Stimulated activated naive CD8-positive, alpha-beta T cell treated with anti-CD3 and anti-CD28 coated beads, Interleukin-15, amount 100 ng/mL, for 72 hours (primary cell): ENCODE measurements at regions not wholly inside any gene's neighbourhood (a gene's known extent, or its start where the extent isn't known, plus 50 kb on each side); places are given as distances from the start of the nearest gene placed in this dataset.

Experiments used
- ATAC-seq: fragments of 150-1000 bp; cut with Tn5 transposase; 2 replicates; pipeline ENCODE4 v1.10.0; 2021; ENCODE audit warnings: mild to moderate bottlenecking, moderate library complexity
- DNase-seq, 2 donors: peaks; one replicate each; pipeline ENCODE4 v3.0.0; 2021 to 2022
- H3K27ac Mint-ChIP-seq, 2 donors: one replicate each; pipeline ENCODE4 v1.8.0; 2022; ENCODE audit warnings: mild to moderate bottlenecking in 2 of 2, mixed read lengths in 2 of 2, moderate library complexity in 2 of 2
- H3K27me3 Mint-ChIP-seq: one replicate; pipeline ENCODE4 v1.8.0; 2022; ENCODE audit warnings: mixed read lengths
- H3K4me1 Mint-ChIP-seq: one replicate; pipeline ENCODE4 v1.8.0; 2022; ENCODE audit warnings: mild to moderate bottlenecking, mixed read lengths
- H3K4me3 Mint-ChIP-seq, 2 donors: one replicate each; pipeline ENCODE4 v1.8.0; 2022; ENCODE audit warnings: mild to moderate bottlenecking in 2 of 2, mixed read lengths in 2 of 2, moderate library complexity in 1 of 2
- H3K9me3 Mint-ChIP-seq, 2 donors: one replicate each; pipeline ENCODE4 v1.8.0; 2022; ENCODE audit warnings: mixed read lengths in 2 of 2

DNA sequence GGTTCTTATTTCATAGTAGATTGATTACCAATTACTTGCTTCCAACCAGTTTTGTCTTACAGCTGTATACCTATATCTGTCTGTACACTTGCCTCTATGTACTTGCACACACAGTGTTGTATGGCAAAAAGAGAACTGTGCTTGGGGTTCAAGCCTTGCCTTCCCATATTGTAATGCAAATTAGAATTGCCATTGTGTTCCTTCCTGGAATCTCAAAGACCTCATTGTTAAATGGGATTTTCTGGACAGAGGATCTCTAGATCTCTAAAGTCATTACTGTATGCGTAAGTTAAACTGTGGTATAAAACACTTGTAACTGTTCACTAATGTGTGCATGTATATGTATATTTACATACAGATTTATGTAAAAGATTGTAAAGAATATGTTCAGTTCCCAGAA lies 428.8 kb downstream of the CAAP1 start:
- peaks cover 0 to 6% of the 10 kb centered on the region in 2 donors for H3K9me3 Mint-ChIP-seq
- no peak overlapping the region for H3K4me3 Mint-ChIP-seq
- ATAC-seq (no peak), DNase-seq (no peak)
- H3K27ac Mint-ChIP-seq, result no peak overlapping the region
- H3K4me1 Mint-ChIP-seq, result no peaks in the 10 kb centered on the region
- H3K27me3 Mint-ChIP-seq, result no peaks in the 10 kb centered on the region

DNA sequence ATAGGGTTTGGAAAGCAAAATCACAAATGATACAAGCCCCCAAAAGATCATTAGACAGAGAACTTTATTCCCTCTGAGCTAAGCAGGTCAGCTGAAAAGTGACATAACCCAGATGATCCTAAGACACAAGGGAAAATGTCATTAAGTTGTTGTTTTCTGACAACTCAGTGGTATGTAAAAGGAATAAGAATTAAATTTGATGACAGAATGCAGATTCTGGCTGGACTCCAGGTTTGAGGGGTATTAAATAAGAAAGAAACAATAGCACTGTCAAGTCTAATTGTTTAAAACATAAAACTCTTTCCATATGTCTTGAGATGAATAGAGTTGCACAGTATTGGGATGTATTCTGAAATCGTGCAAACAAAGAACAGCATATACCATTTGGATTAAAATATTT lies 429.9 kb downstream of the CAAP1 start:
- no peaks in the 10 kb centered on the region for H3K4me1 Mint-ChIP-seq
- no peaks in the 10 kb centered on the region for H3K9me3 Mint-ChIP-seq
- H3K27ac Mint-ChIP-seq, result no peak overlapping the region
- no peak overlapping the region for H3K4me3 Mint-ChIP-seq
- no peaks in the 10 kb centered on the region for H3K27me3 Mint-ChIP-seq
- DNase-seq (no peak), ATAC-seq (no peak)

DNA sequence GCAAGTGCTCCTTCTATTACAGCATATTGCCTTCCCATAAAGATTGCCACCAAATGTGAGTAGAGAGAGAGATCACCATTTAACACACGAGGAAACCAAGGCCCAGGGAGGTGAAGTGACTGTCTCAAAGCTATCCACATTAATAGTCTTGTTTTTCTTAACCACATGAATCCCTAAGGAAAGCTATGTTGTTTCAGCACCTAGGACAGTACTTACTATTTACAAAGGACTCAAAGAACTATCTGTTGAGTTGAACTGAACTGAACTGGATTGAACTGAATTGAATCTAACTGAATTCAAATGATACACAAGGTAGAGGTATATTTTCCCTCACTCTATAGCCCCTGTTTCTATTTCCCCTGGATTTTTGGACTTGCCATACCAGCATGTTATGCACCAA lies 430.4 kb downstream of the CAAP1 start:
- H3K27ac Mint-ChIP-seq, result no peak overlapping the region
- H3K9me3 Mint-ChIP-seq, result no peaks in the 10 kb centered on the region

DNA sequence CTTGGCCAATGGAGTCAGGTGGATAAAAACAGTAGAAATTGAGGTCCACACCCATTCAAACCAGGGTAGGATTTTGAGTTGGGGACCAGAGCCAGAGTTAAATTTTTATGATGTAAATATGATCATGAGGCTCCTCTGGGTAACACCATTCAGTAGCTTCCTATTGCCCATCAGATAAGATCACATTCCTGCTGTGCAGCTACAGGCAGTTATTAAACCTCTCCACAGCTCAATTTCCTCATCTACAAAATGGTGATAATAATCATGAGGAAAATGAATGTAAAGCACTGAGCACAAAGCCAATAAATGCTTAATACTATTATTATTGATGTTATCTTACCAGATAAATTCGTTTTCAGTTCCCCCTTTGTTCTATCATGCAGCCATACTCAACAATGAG lies 432.0 kb downstream of the CAAP1 start:
- H3K4me1 Mint-ChIP-seq, result no peaks in the 10 kb centered on the region
- H3K27ac Mint-ChIP-seq, result no peak overlapping the region
- no peak for DNase-seq
- H3K9me3 Mint-ChIP-seq, result no peaks in the 10 kb centered on the region
- no peak overlapping the region for H3K4me3 Mint-ChIP-seq
- H3K27me3 Mint-ChIP-seq, result no peaks in the 10 kb centered on the region
- ATAC-seq, result no peak

More for the DNA sequence above, 430.4 kb downstream of the CAAP1 start:
- Mint-ChIP-seq H3K27me3 (no peaks in the 10 kb centered on the region), H3K4me1 (no peaks in the 10 kb centered on the region), H3K4me3 (no peak overlapping the region)
- no peak for ATAC-seq
- no peak for DNase-seq

DNA sequence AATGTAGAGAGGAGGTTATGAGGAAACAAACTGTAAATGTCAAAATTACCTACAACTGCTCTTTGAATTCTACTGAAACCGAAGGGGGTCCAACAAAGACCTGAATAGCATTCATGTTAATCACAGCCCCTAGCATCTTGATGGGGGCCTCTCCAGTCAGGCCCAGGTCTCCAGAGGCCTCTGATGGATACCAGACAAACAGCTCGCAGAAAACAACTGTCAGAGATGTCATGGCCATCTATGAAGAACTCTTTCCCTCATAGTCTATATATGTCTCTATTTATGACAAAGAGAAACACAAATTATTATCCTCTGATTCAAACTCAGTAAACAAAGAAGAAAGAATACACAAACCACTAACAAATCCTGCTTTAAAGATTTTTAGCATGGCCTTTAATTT lies 432.6 kb downstream of the CAAP1 start:
- ATAC-seq (no peak), DNase-seq (no peak)
- no peaks in the 10 kb centered on the region for H3K27me3 Mint-ChIP-seq
- H3K4me3 Mint-ChIP-seq, result no peak overlapping the region
- no peak overlapping the region for H3K27ac Mint-ChIP-seq
- H3K9me3 Mint-ChIP-seq, result no peaks in the 10 kb centered on the region
- H3K4me1 Mint-ChIP-seq, result no peaks in the 10 kb centered on the region

DNA sequence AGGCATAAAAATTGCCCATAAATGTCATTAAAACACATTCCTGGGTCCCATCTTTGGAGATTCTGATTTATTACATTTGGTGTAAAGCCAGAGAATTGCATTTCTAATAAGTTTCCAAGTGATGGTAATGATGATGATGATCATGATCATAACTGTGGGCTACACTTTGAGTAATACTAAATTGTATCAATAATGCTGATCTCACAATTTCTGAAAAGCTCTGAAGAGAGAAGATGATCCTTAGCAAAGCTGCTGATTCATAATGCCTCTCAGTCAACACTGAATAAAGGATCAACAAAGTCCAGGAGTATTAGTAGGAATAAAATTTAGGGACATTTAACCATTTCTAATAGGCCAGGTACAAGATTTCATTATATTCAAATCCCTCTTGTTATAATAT lies 434.5 kb downstream of the CAAP1 start:
- H3K4me3 Mint-ChIP-seq, result no peak overlapping the region
- DNase-seq (no peak), ATAC-seq (no peak)
- H3K4me1 Mint-ChIP-seq, result no peaks in the 10 kb centered on the region
- no peaks in the 10 kb centered on the region for H3K27me3 Mint-ChIP-seq
- no peak overlapping the region for H3K27ac Mint-ChIP-seq
- no peaks in the 10 kb centered on the region for H3K9me3 Mint-ChIP-seq

DNA sequence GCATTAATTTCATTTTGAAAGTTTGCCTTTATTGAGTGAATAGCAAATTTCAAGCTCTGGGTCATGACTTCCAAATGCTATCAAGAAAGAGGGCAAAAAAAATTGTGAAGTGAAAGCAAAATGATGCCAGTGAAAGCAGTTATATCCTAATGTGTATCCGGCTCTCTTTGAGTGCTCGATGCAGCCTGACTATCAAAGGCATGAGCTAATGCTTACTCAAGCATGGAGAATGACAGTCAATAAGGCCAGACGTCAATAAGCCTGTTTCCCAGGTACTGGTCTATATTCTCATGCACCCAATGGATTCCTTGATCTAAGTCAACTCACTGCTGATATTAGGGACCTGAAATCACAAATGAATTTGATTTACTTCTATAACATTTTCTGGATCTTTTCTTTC lies 435.5 kb downstream of the CAAP1 start:
- Mint-ChIP-seq H3K4me3 (no peak overlapping the region), H3K27ac (no peak overlapping the region), H3K27me3 (no peaks in the 10 kb centered on the region), H3K4me1 (no peaks in the 10 kb centered on the region), H3K9me3 (peaks cover 0 to 5% of the 10 kb centered on the region in 2 donors)
- ATAC-seq, result no peak
- DNase-seq, result no peak

DNA sequence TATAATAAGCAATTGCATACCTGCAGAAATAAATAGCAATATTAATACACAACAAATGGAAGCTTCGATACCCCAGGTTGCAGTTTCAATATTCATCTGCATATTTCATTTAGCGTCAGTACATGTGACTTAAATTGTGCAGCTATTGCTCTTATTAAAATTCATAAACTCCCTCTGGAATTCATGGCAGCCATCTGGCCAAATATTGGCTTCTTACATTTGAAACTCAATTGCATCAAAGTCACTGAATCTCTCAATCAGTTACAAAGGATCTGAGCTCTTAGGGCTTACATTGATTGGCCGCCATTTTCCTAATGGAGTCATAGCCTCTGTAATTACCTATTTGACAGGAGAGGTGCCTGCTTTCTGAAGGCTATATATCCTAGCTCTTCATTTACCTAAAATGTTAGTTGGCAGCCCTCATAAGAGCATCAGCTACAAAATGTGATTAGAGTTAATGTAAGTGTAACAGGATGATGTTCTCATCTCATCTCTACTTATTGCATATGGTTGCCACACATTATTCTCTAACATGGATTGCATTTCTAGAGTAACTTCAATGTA lies 453.5 kb downstream of the CAAP1 start:
- DNase-seq, result no peak
- Mint-ChIP-seq H3K27me3 (no peaks in the 10 kb centered on the region), H3K4me3 (no peak overlapping the region), H3K27ac (no peak overlapping the region), H3K4me1 (no peaks in the 10 kb centered on the region), H3K9me3 (peaks cover 6 to 7% of the 10 kb centered on the region in 2 donors)
- no peak for ATAC-seq

DNA sequence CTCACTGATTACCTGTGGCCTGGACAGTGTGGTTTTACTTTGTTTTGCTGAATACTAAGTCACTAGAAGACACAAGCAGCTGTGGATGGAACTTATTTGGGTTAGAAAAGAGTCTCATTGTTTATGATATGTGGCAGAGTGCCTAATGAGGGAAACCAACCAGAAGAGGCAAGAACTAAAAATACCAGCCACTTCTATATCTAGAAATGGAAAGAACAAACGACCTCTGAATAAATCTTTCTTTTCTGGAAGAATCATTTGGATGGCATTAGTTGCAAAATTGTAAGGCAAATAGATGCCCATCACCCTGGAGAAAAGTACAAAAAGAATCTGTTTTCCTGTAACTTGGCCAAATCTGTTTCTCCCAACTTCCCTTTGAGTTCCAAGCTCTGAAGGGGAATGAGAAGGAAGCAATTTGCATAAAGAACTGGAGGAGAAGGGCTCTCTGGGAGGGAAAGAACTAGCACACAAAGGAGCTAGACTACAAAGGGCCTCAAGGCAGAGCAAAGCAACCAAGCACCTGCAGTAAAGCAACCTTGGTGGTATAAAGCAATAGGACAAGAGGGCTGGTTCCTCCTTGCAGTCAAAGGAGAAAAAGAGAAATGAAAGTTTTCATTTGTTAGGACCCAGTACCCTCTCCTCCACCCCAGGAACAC lies 455.4 kb downstream of the CAAP1 start:
- Mint-ChIP-seq H3K9me3 (peaks cover 6% of the 10 kb centered on the region in 2 donors), H3K27me3 (no peaks in the 10 kb centered on the region)

DNA sequence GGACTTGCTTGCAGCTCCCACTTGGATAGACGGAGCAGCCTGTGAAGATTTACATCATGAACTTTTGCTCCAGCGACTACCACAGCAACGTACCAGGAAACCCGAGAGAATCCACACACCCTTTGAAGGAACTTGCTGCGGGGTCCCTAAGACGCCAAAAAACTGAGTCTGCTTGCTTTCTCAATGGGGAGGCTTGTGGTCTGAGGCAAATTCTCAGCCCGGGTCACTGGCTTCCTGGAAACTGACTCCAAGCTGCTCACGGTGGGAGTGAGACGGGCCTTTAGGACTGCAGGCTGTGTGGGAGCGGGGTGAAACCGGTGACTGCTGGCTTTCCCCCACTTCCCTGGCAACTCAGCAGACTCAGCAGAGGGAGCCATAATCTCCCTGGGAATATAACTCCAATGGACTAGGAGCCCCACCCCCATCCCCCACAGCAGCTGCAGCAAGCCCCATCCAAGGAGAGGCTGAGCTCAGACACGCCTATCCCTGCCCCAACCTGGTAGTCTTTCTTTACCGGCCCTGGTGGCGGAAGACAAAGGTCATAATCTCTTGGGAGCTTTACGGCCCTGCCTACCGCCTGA lies 466.0 kb downstream of the CAAP1 start:
- Mint-ChIP-seq H3K27ac (no peak overlapping the region), H3K9me3 (peaks cover 7 to 13% of the 10 kb centered on the region in 2 donors), H3K4me1 (no peaks in the 10 kb centered on the region), H3K27me3 (no peaks in the 10 kb centered on the region), H3K4me3 (no peak overlapping the region)
- no peak for ATAC-seq
- DNase-seq, result no peak

More for the DNA sequence above, 455.4 kb downstream of the CAAP1 start:
- ATAC-seq (no peak), DNase-seq (no peak)
- no peaks in the 10 kb centered on the region for H3K4me1 Mint-ChIP-seq
- H3K4me3 Mint-ChIP-seq, result no peak overlapping the region
- H3K27ac Mint-ChIP-seq, result no peak overlapping the region

DNA sequence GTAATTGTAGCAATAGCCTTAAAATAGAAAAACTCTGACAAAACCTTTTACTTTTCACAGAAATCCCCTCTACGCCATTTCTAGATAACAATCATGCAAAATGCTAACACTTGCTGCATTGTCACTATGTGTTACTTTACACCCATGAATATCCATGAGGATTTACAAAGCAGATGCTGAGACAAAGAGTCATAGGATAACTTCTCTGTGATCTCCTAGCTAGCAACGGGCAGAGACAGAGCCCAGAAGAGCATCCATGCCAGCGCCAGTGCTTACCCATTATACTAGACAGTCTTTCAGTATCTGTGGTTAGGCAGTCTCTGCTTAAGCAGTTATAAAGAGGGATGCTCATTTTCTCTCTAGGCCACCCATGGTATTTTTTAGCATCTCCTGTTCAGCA lies 474.1 kb downstream of the CAAP1 start:
- H3K27me3 Mint-ChIP-seq, result no peaks in the 10 kb centered on the region
- DNase-seq, result no peak
- ATAC-seq, result no peak
- H3K4me1 Mint-ChIP-seq, result no peaks in the 10 kb centered on the region
- no peak overlapping the region for H3K4me3 Mint-ChIP-seq
- peaks cover 0 to 2% of the 10 kb centered on the region in 2 donors for H3K9me3 Mint-ChIP-seq
- H3K27ac Mint-ChIP-seq, result no peak overlapping the region

DNA sequence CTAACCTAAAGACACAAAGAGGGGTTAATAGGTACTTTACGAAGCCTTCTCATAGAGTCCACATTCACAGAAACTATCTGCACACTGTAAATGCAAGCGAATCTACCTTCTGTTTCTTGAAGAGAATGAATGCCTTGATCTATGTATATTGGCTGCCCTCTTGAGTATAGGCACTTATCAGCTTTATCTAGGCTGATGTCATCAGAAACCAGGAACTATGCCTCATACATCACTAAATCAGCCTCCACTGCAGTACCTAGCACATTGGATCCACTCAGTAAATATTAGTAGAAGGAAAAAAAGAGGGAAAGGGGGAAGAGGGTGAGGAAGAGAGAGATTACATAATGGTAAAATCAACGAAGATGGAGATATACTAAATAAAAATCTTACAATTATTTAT lies 477.1 kb downstream of the CAAP1 start:
- H3K27me3 Mint-ChIP-seq, result no peaks in the 10 kb centered on the region
- H3K9me3 Mint-ChIP-seq, result peaks cover 6 to 7% of the 10 kb centered on the region in 2 donors
- H3K4me3 Mint-ChIP-seq, result no peak overlapping the region
- no peak for DNase-seq
- no peak overlapping the region for H3K27ac Mint-ChIP-seq
- no peaks in the 10 kb centered on the region for H3K4me1 Mint-ChIP-seq
- ATAC-seq, result no peak

DNA sequence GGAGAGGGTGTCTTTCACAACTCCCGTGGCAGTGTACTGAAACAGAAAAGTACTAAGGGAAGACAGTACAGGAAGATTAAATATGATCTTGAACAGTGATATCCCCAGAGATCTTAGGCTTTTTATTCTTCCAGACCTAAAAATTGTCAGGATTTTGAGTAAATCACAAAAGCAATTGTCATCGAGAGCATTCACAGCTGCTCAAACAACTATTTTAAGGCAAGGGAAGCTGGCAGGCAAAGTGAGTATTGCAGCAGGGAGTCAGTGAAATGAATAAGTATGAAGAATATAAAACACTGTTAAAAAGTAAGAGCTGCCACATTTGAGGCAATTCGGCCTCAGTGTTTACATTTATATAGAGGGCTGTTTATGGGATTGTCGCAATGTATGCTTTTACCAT lies 479.0 kb downstream of the CAAP1 start:
- ATAC-seq, result no peak
- Mint-ChIP-seq H3K27ac (peak overlapping the region in 1 of 2 donors; percentile 42), H3K9me3 (peaks cover 7 to 21% of the 10 kb centered on the region in 2 donors), H3K4me3 (no peak overlapping the region), H3K27me3 (no peaks in the 10 kb centered on the region), H3K4me1 (no peaks in the 10 kb centered on the region)
- DNase-seq, result no peak

DNA sequence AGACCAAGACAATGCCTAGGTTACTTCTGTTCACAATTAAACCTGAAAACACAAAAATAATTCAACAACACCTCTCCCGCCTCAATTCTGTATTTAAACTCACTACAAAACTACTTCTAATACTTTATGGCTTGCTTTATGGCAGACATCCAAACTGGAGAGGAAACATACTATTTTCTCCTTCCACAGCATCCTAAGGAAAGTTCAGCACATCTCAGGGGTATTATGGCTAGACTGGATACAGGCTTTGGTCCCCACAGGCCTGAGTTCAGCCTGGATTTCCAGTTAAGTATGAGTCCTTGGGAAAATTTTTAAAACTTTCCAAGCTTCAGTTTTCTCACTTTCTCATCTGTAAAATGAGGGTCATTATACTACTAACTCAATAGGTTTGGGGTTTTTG lies 480.2 kb downstream of the CAAP1 start:
- DNase-seq (no peak), ATAC-seq (no peak)
- no peak overlapping the region for H3K27ac Mint-ChIP-seq
- H3K9me3 Mint-ChIP-seq, result peaks cover 7 to 28% of the 10 kb centered on the region in 2 donors
- H3K4me3 Mint-ChIP-seq, result no peak overlapping the region
- H3K4me1 Mint-ChIP-seq, result no peaks in the 10 kb centered on the region
- no peaks in the 10 kb centered on the region for H3K27me3 Mint-ChIP-seq

DNA sequence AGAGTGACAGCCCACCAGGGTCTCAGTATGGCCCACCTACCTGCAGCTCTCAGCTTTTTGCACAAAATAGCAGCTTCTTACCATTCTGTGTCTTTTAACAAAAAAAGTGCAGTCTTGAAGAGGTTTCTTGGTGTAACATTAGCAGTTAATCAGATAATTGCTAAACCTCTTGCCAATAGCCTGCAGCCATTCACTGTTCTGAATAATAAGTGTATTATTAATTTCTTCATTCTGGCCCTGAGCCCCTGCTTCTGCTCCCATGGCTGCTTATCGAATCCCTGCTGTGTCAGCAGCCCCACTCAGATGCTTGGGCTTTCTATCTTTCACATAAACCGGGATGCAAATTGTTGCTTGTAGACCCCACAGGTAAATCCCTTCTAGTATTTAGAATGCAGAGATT lies 485.9 kb downstream of the CAAP1 start:
- no peak overlapping the region for H3K4me3 Mint-ChIP-seq

DNA sequence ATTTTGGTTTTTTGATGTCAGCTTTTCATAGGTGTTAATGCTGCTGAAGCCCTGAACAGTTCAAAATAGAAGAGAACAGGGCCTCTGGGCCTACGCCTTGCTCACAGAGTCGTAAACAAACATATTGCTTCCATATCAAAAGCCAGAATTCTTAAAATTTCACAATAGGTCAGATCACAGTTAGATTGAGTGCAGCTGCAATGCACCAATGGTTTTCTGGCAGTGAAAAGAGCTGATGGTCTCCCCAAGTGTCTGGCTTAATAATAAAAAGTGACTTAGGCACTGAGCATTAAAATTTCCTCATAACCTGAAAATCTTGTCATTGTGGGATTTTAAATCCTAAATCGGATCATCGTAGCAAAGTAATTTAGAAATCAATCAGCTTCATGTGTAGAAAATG lies 493.0 kb downstream of the CAAP1 start:
- no peaks in the 10 kb centered on the region for H3K27me3 Mint-ChIP-seq
- no peak overlapping the region for H3K27ac Mint-ChIP-seq
- H3K9me3 Mint-ChIP-seq, result peaks cover 6 to 17% of the 10 kb centered on the region in 2 donors
- no peaks in the 10 kb centered on the region for H3K4me1 Mint-ChIP-seq
- no peak overlapping the region for H3K4me3 Mint-ChIP-seq
- DNase-seq, result no peak
- ATAC-seq, result no peak

More for the DNA sequence above, 485.9 kb downstream of the CAAP1 start:
- no peak for DNase-seq
- Mint-ChIP-seq H3K9me3 (peaks cover 10 to 46% of the 10 kb centered on the region in 2 donors), H3K27ac (no peak overlapping the region), H3K27me3 (no peaks in the 10 kb centered on the region), H3K4me1 (no peaks in the 10 kb centered on the region)
- no peak for ATAC-seq
